ENCODE measurements at regions not wholly inside any gene's neighbourhood (a gene's known extent, or its start where the extent isn't known, plus 50 kb on each side); places are given as distances from the start of the nearest gene placed in this dataset.

GRCh38 chrX:25733148-25733547 is 405.0 kb upstream of the MAGEB18 start:
- no peaks in the 10 kb centered on the region for H3K27me3 ChIP-seq
- no peak overlapping the region for H3K4me3 ChIP-seq
- H3K36me3 ChIP-seq: no peaks in the 10 kb centered on the region
- DNase-seq: no peak
- no peaks in the 10 kb centered on the region for H3K4me1 ChIP-seq
- no peak overlapping the region for H3K27ac ChIP-seq
- H3K9me3 ChIP-seq: no peaks in the 10 kb centered on the region
- 53 to 61% methylated on average over 3 of the region's 3 CpGs for WGBS, 2 donors
- TF ChIP-seq, protein P1, sequence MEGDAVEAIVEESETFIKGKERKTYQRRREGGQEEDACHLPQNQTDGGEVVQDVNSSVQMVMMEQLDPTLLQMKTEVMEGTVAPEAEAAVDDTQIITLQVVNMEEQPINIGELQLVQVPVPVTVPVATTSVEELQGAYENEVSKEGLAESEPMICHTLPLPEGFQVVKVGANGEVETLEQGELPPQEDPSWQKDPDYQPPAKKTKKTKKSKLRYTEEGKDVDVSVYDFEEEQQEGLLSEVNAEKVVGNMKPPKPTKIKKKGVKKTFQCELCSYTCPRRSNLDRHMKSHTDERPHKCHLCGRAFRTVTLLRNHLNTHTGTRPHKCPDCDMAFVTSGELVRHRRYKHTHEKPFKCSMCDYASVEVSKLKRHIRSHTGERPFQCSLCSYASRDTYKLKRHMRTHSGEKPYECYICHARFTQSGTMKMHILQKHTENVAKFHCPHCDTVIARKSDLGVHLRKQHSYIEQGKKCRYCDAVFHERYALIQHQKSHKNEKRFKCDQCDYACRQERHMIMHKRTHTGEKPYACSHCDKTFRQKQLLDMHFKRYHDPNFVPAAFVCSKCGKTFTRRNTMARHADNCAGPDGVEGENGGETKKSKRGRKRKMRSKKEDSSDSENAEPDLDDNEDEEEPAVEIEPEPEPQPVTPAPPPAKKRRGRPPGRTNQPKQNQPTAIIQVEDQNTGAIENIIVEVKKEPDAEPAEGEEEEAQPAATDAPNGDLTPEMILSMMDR (IDR thresholded peaks at IDR 0.05): no peak
- TF ChIP-seq POLR2AphosphoS5 (IDR thresholded peaks at IDR 0.05) (no peak), EP300 (IDR thresholded peaks at IDR 0.05) (no peak), POLR2A (IDR thresholded peaks at IDR 0.05) (no peak)
- ATAC-seq (ENCODE audit: low FRiP score in 2 of 2): no peak

GRCh38 chrX:25737540-25737939 is 400.6 kb upstream of the MAGEB18 start:
- Histone ChIP-seq H3K36me3 (no peaks in the 10 kb centered on the region), H3K9me3 (no peaks in the 10 kb centered on the region), H3K27me3 (no peaks in the 10 kb centered on the region), H3K4me1 (no peaks in the 10 kb centered on the region), H3K4me3 (no peak overlapping the region), H3K27ac (no peak overlapping the region)
- TF ChIP-seq POLR2A (IDR thresholded peaks at IDR 0.05) (no peak), EP300 (IDR thresholded peaks at IDR 0.05) (no peak)
- TF ChIP-seq, protein P1 (IDR thresholded peaks at IDR 0.05): no peak
- ATAC-seq (ENCODE audit: low FRiP score in 2 of 2): no peak
- no peak for DNase-seq

DNA sequence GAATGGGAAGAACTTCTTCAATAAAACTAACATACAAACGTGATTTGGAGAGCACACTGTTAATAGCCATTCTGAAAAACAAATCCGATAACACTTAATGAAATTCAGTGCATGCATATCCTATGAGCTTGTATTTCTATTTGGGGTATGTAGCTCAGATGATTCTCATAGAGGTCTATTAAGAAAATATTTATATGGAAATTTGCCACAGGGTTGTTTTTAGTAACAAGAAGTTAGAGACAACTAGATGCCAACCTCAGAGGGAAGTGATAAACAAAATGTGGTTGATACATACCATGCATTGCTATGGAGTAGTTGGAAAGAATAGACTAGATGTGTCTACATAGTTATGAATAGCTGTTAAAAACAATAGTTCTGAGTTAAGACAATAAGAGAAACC is 395.8 kb upstream of the MAGEB18 start:
- TF ChIP-seq, protein P1 (IDR thresholded peaks at IDR 0.05): no peak
- TF ChIP-seq EP300 (IDR thresholded peaks at IDR 0.05) (no peak), POLR2A (IDR thresholded peaks at IDR 0.05) (no peak), POLR2AphosphoS5 (IDR thresholded peaks at IDR 0.05) (no peak)
- Histone ChIP-seq H3K9me3 (no peaks in the 10 kb centered on the region), H3K4me1 (no peaks in the 10 kb centered on the region), H3K27me3 (no peaks in the 10 kb centered on the region), H3K27ac (no peak overlapping the region), H3K36me3 (no peaks in the 10 kb centered on the region), H3K4me3 (no peak overlapping the region)
- DNase-seq: no peak
- no peak for ATAC-seq (ENCODE audit: low FRiP score in 2 of 2)
- 12 to 53% methylated on average over 2 of the region's 2 CpGs for WGBS, 2 donors

GRCh38 chrX:25754399-25754798 is 383.7 kb upstream of the MAGEB18 start:
- WGBS, 2 donors: 53 to 65% methylated on average over 2 of the region's 2 CpGs
- Histone ChIP-seq H3K27me3 (no peaks in the 10 kb centered on the region), H3K27ac (no peak overlapping the region), H3K9me3 (no peaks in the 10 kb centered on the region), H3K4me3 (no peak overlapping the region), H3K4me1 (no peaks in the 10 kb centered on the region), H3K36me3 (no peaks in the 10 kb centered on the region)
- ATAC-seq (ENCODE audit: low FRiP score in 2 of 2) (no peak), DNase-seq (no peak)
- no peak for TF ChIP-seq EP300 (IDR thresholded peaks at IDR 0.05)
- TF ChIP-seq POLR2AphosphoS5 (IDR thresholded peaks at IDR 0.05): no peak
- no peak for TF ChIP-seq POLR2A (IDR thresholded peaks at IDR 0.05)
- TF ChIP-seq, protein P1 (IDR thresholded peaks at IDR 0.05): no peak

DNA sequence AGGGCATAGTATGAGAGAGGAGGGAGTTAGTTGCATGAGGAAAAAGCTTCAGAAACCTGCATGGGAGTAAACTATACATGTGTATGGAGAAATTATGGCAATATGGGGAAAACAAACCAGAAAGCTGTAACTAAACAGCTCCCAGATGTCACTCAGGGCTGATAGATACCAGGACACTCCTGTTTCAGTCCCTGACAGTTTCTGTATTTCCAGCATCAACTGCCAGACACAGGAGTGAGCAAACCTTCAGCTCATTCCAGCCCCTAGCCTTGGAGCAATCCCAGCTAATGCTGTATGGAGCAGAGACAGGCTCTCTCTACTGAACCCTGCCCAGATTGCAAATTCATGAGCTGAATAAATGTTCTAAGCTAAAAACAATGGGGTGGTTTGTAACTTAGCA is 382.9 kb upstream of the MAGEB18 start:
- H3K4me1 ChIP-seq: no peaks in the 10 kb centered on the region
- no peaks in the 10 kb centered on the region for H3K9me3 ChIP-seq
- DNase-seq (no peak), ATAC-seq (ENCODE audit: low FRiP score in 2 of 2) (no peak)
- H3K36me3 ChIP-seq: no peaks in the 10 kb centered on the region
- no peak overlapping the region for H3K4me3 ChIP-seq
- H3K27me3 ChIP-seq: no peaks in the 10 kb centered on the region
- no peak overlapping the region for H3K27ac ChIP-seq
- TF ChIP-seq POLR2A (IDR thresholded peaks at IDR 0.05) (no peak), POLR2AphosphoS5 (IDR thresholded peaks at IDR 0.05) (no peak), EP300 (IDR thresholded peaks at IDR 0.05) (no peak)
- TF ChIP-seq, protein P1 (IDR thresholded peaks at IDR 0.05): no peak

All from upper lobe of left lung (tissue), 6 donors.